Spleen (tissue), 7 donors: ENCODE measurements at regions not wholly inside any gene's neighbourhood (a gene's known extent, or its start where the extent isn't known, plus 50 kb on each side); places are given as distances from the start of the nearest gene placed in this dataset.

Experiments used
- POLR2AphosphoS5 ChIP-seq, 3 donors: sonication (generic); formaldehyde crosslinking; IDR thresholded peaks; one replicate each; pipeline ENCODE4 v1.5.1; 2017; ENCODE audit warnings: antibody characterized with exemption in 3 of 3
- TF ChIP-seq, protein P1 (sequence below), 11 experiments: fragments of 200-600 bp in 7 of 11; fragments of 450-650 bp in 4 of 11; sonication (generic) in 4 of 11; IDR thresholded peaks in 8 of 11; conservative IDR thresholded peaks in 3 of 11; 1 replicate in 7 of 11; 2 replicates in 4 of 11; pipeline versions ENCODE4 v1.4.0 to v1.8.0; 2016 to 2021; ENCODE audit warnings: antibody characterized with exemption in 11 of 11, inconsistent platforms in 4 of 11, mild to moderate bottlenecking in 1 of 11
- donor health status: DM: no; HTN: no; CAD: no; lungs with moderate emphysema.
- donor health status: DM: no; HTN: no; CAD: no.
- donor health status: DM: no; HTN: no; CAD: no.

DNA sequence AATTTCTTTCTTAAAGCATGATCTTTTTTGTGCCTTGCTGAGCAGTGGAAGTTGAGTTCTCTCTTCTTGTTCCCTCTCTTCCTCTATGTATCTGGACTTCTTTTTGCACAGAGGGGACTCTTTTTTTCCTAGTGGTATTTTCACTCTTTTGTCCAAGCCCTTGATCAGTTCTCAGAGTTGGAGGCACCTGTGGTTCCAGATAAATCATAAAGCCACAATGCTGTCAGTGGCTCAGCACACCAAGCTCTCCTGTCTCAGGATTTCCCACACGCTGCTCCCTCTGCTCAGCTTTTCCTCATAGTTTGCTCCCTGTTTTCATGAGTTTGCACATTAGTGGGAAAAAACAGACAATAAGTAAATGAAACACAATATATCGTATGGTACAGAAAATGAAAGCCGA lies 110.3 kb upstream of the ZNF608 start:
- TF ChIP-seq, protein P1, sequence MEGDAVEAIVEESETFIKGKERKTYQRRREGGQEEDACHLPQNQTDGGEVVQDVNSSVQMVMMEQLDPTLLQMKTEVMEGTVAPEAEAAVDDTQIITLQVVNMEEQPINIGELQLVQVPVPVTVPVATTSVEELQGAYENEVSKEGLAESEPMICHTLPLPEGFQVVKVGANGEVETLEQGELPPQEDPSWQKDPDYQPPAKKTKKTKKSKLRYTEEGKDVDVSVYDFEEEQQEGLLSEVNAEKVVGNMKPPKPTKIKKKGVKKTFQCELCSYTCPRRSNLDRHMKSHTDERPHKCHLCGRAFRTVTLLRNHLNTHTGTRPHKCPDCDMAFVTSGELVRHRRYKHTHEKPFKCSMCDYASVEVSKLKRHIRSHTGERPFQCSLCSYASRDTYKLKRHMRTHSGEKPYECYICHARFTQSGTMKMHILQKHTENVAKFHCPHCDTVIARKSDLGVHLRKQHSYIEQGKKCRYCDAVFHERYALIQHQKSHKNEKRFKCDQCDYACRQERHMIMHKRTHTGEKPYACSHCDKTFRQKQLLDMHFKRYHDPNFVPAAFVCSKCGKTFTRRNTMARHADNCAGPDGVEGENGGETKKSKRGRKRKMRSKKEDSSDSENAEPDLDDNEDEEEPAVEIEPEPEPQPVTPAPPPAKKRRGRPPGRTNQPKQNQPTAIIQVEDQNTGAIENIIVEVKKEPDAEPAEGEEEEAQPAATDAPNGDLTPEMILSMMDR (IDR thresholded peaks at IDR 0.05 in 8 of 11, conservative IDR thresholded peaks at IDR 0.05 in 3 of 11) = no peak
- no peak for TF ChIP-seq POLR2AphosphoS5 (IDR thresholded peaks at IDR 0.05)
